ENCODE measurements at regions not wholly inside any gene's neighbourhood (a gene's known extent, or its start where the extent isn't known, plus 50 kb on each side); places are given as distances from the start of the nearest gene placed in this dataset.

GRCh38 chr2:57885742-57886141 lies 160.9 kb upstream of the VRK2 start:
- TF ChIP-seq NPAS2 (CRISPR knock-in tag; IDR thresholded peaks at IDR 0.05; ENCODE audit: borderline replicate concordance) (no peak), ZNF510 (CRISPR knock-in tag; IDR thresholded peaks at IDR 0.05; ENCODE audit: low read depth) (no peak), CCDC6 (CRISPR knock-in tag; IDR thresholded peaks at IDR 0.05) (no peak), CREB1 (IDR thresholded peaks at IDR 0.05) (no peak), CREB1 (CRISPR knock-in tag; IDR thresholded peaks at IDR 0.05) (no peak), NR3C1 (CRISPR knock-in tag; IDR thresholded peaks at IDR 0.05) (no peak), CTCF (CRISPR knock-in tag; IDR thresholded peaks at IDR 0.05) (no peak), PAX8 (CRISPR knock-in tag; IDR thresholded peaks at IDR 0.05; ENCODE audit: borderline replicate concordance) (no peak), E2F1 (CRISPR knock-in tag; IDR thresholded peaks at IDR 0.05) (no peak), E2F2 (CRISPR knock-in tag; IDR thresholded peaks at IDR 0.05; ENCODE audit: borderline replicate concordance) (no peak), ZFYVE20 (CRISPR knock-in tag; IDR thresholded peaks at IDR 0.05; ENCODE audit: borderline replicate concordance, low read depth) (no peak), MYC (CRISPR knock-in tag; IDR thresholded peaks at IDR 0.05; ENCODE audit: borderline replicate concordance) (no peak), ARNTL (CRISPR knock-in tag; IDR thresholded peaks at IDR 0.05) (no peak), ZNF18 (CRISPR knock-in tag; IDR thresholded peaks at IDR 0.05; ENCODE audit: insufficient replicate concordance) (no peak)
